Esophagus squamous epithelium (tissue), 4 donors: ENCODE measurements at regions not wholly inside any gene's neighbourhood (a gene's known extent, or its start where the extent isn't known, plus 50 kb on each side); places are given as distances from the start of the nearest gene placed in this dataset.

Source experiments
- CTCF ChIP-seq, 6 experiments: fragments of 450-650 bp in 4 of 6; fragments of 200-600 bp in 2 of 6; sonication (generic) in 2 of 6; IDR thresholded peaks; one replicate each; pipeline ENCODE4 v1.5.1; 2016 to 2019; ENCODE audit warnings: antibody characterized with exemption in 6 of 6, mild to moderate bottlenecking in 4 of 6, moderate library complexity in 4 of 6
- POLR2A ChIP-seq, 4 donors: fragments of 450-650 bp; IDR thresholded peaks; one replicate each; pipeline ENCODE4 v1.6.1; 2017; ENCODE audit warnings: antibody characterized with exemption in 4 of 4, mild to moderate bottlenecking in 4 of 4, moderate library complexity in 3 of 4

- TF ChIP-seq POLR2A (IDR thresholded peaks at IDR 0.05) (no peak), CTCF (IDR thresholded peaks at IDR 0.05) (no peak)
These were observed 367.8 kb upstream of the ZMIZ1 start for GRCh38 chr10:78700816-78701520.
